SK-N-SH treated with all-trans-retinoic acid at 6 μM for 48 hours (cell line): ENCODE measurements at regions not wholly inside any gene's neighbourhood (a gene's known extent, or its start where the extent isn't known, plus 50 kb on each side); places are given as distances from the start of the nearest gene placed in this dataset.

Experiments
- ARNTL ChIP-seq: fragments of 450-650 bp; formaldehyde crosslinking; IDR thresholded peaks from 2 replicates; pipeline ENCODE4 v1.5.0; 2020; ENCODE audit warnings: low read depth, mild to moderate bottlenecking, moderate library complexity, borderline replicate concordance
- CSDC2 ChIP-seq: fragments of 250-450 bp; sonication (Bioruptor Pico); IDR thresholded peaks from 2 replicates; pipeline ENCODE4 v1.5.0; 2020; ENCODE audit warnings: mild to moderate bottlenecking, moderate library complexity
- OSR1 ChIP-seq: fragments of 250-450 bp; sonication (Bioruptor Pico); IDR thresholded peaks from 2 replicates; pipeline ENCODE4 v1.8.0; 2022; ENCODE audit warnings: moderate library complexity, mild to moderate bottlenecking, inconsistent platforms
- TOX ChIP-seq: fragments of 250-450 bp; sonication (Bioruptor Pico); IDR thresholded peaks from 2 replicates; pipeline ENCODE4 v1.8.0; 2021; ENCODE audit warnings: mild to moderate bottlenecking, moderate library complexity, borderline replicate concordance
- TF ChIP-seq, protein P1 (sequence below): fragments of 250-450 bp; sonication (Bioruptor Pico); IDR thresholded peaks from 2 replicates; pipeline ENCODE4 v1.5.0; 2020; ENCODE audit warnings: mild to moderate bottlenecking, moderate library complexity

DNA sequence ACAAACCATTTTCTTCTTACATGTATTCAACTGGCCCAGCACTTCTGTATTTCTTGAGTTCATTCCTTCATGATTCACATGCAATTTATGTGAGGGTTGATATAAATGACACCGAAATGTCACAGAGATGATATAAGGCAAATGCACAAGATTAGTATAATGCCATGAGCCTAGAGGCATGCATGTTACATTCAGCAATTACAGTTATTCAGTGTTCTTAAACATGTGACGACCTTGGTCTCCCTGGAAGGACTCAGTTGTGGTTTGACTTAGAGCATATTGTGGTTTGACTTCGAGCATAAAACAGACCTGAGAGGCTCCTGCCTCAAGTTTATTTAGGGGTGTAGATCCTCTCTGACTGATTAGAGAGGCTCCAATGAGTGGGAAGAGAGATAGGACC, 752.1 kb upstream of the POM121L12 start:
- TF ChIP-seq ARNTL (CRISPR knock-in tag), result no peak
- no peak for TF ChIP-seq CSDC2 (CRISPR knock-in tag)
- TF ChIP-seq, protein P1, sequence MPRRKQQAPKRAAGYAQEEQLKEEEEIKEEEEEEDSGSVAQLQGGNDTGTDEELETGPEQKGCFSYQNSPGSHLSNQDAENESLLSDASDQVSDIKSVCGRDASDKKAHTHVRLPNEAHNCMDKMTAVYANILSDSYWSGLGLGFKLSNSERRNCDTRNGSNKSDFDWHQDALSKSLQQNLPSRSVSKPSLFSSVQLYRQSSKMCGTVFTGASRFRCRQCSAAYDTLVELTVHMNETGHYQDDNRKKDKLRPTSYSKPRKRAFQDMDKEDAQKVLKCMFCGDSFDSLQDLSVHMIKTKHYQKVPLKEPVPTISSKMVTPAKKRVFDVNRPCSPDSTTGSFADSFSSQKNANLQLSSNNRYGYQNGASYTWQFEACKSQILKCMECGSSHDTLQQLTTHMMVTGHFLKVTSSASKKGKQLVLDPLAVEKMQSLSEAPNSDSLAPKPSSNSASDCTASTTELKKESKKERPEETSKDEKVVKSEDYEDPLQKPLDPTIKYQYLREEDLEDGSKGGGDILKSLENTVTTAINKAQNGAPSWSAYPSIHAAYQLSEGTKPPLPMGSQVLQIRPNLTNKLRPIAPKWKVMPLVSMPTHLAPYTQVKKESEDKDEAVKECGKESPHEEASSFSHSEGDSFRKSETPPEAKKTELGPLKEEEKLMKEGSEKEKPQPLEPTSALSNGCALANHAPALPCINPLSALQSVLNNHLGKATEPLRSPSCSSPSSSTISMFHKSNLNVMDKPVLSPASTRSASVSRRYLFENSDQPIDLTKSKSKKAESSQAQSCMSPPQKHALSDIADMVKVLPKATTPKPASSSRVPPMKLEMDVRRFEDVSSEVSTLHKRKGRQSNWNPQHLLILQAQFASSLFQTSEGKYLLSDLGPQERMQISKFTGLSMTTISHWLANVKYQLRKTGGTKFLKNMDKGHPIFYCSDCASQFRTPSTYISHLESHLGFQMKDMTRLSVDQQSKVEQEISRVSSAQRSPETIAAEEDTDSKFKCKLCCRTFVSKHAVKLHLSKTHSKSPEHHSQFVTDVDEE (CRISPR knock-in tag), result no peak
- TF ChIP-seq OSR1, result no peak
- TF ChIP-seq TOX (CRISPR knock-in tag), result no peak
